ENCODE measurements at regions not wholly inside any gene's neighbourhood (a gene's known extent, or its start where the extent isn't known, plus 50 kb on each side); places are given as distances from the start of the nearest gene placed in this dataset.

GRCh38 chr15:85879334-85880163 lies 84.8 kb upstream of the KLHL25 start:
- FAIRE-seq (no peak), DNase-seq (ENCODE audit: low read depth) (no peak)
- H3K4me3 ChIP-seq (ENCODE audit: low read depth, low read length), result no peak overlapping the region
- H3K36me3 ChIP-seq (ENCODE audit: control insufficient read depth, insufficient read depth, low read length), result no peaks in the 10 kb centered on the region
- no peaks in the 10 kb centered on the region for H3K27me3 ChIP-seq (ENCODE audit: control insufficient read depth, insufficient read depth, low read length)
- no peak for TF ChIP-seq CTCF (IDR thresholded peaks at IDR 0.05; ENCODE audit: insufficient read depth, low read length, severe bottlenecking)

GRCh38 chr15:85880501-85881190 lies 85.9 kb upstream of the KLHL25 start:
- no peak for DNase-seq (ENCODE audit: low read depth)
- Histone ChIP-seq H3K4me3 (ENCODE audit: low read depth, low read length) (no peak overlapping the region), H3K27me3 (ENCODE audit: control insufficient read depth, insufficient read depth, low read length) (no peaks in the 10 kb centered on the region), H3K36me3 (ENCODE audit: control insufficient read depth, insufficient read depth, low read length) (no peaks in the 10 kb centered on the region)
- FAIRE-seq, result no peak
- no peak for TF ChIP-seq CTCF (IDR thresholded peaks at IDR 0.05; ENCODE audit: insufficient read depth, low read length, severe bottlenecking)

- no peak for TF ChIP-seq CTCF (IDR thresholded peaks at IDR 0.05; ENCODE audit: insufficient read depth, low read length, severe bottlenecking)
- DNase-seq (ENCODE audit: low read depth) (no peak), FAIRE-seq (no peak)
- H3K4me3 ChIP-seq (ENCODE audit: low read depth, low read length), result no peak overlapping the region
- H3K36me3 ChIP-seq (ENCODE audit: control insufficient read depth, insufficient read depth, low read length), result no peaks in the 10 kb centered on the region
- H3K27me3 ChIP-seq (ENCODE audit: control insufficient read depth, insufficient read depth, low read length), result no peaks in the 10 kb centered on the region
Observed at GRCh38 chr15:85886309-85886811, 91.6 kb upstream of the KLHL25 start.

- Histone ChIP-seq H3K27me3 (ENCODE audit: control insufficient read depth, insufficient read depth, low read length) (no peaks in the 10 kb centered on the region), H3K36me3 (ENCODE audit: control insufficient read depth, insufficient read depth, low read length) (no peaks in the 10 kb centered on the region), H3K4me3 (ENCODE audit: low read depth, low read length) (no peak overlapping the region)
- FAIRE-seq, result no peak
- no peak for DNase-seq (ENCODE audit: low read depth)
- TF ChIP-seq CTCF (IDR thresholded peaks at IDR 0.05; ENCODE audit: insufficient read depth, low read length, severe bottlenecking), result no peak
Observed at GRCh38 chr15:85889956-85890619, 95.4 kb upstream of the KLHL25 start.

GRCh38 chr15:85890620-85890980 lies 95.9 kb upstream of the KLHL25 start:
- no peak for TF ChIP-seq CTCF (IDR thresholded peaks at IDR 0.05; ENCODE audit: insufficient read depth, low read length, severe bottlenecking)
- H3K36me3 ChIP-seq (ENCODE audit: control insufficient read depth, insufficient read depth, low read length), result no peaks in the 10 kb centered on the region
- FAIRE-seq (no peak), DNase-seq (ENCODE audit: low read depth) (no peak)
- no peaks in the 10 kb centered on the region for H3K27me3 ChIP-seq (ENCODE audit: control insufficient read depth, insufficient read depth, low read length)
- H3K4me3 ChIP-seq (ENCODE audit: low read depth, low read length), result no peak overlapping the region

All from bronchial epithelial cell (primary cell).